Activated CD4-positive, CD25-positive, alpha-beta regulatory T cell treated with anti-CD3 and anti-CD28 coated beads, Interleukin-2, amount 50 U/mL, for 72 hours (primary cell): ENCODE measurements at regions not wholly inside any gene's neighbourhood (a gene's known extent, or its start where the extent isn't known, plus 50 kb on each side); places are given as distances from the start of the nearest gene placed in this dataset.

Experiments used
- DNase-seq: peaks from one replicate; pipeline ENCODE4 v3.0.0; 2021

DNA sequence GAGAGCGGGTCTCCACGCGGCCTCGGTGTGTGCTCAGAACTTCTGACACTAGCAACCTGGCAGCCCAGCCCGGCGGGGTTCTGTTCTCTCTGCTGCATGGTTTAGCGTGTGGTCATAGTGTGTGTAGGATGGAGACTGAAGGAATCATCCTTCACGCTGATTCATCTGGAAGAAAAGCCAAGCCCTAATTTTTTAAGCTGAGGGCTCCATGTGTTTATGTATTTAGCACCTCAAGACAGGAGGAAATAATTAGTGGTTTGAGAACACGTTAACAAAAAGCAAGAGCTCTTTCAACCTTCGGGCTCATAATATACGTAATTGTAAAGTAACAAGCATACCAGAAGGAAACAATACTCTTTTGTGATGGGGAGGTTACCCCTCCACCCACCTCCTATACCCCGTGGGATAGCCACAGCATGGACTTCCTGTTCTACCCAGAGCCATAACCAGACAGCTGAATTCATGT lies 504.6 kb upstream of the MKI67 start:
- DNase-seq, result no peak

DNA sequence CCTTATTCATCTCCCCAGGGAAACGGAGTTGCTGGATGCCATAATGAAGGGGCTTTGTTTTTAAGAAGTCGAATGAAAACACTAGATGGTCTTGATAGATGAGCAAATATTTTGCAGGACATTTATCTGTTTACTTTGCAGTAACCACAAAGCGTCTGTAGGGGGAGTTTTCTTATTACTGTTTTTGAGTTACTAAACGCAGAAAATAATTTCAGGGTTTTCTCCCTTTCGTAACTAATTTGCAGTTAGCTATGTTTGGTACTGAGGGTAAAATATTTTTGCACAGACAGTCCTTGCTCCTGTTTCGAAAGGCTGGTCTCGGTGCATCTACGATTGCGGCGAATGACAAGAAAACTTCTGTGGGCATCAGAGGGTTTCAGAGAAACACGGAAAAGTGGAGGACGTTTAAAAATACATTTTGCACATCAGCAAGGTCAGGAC lies 505.6 kb upstream of the MKI67 start:
- DNase-seq, result no peak

DNA sequence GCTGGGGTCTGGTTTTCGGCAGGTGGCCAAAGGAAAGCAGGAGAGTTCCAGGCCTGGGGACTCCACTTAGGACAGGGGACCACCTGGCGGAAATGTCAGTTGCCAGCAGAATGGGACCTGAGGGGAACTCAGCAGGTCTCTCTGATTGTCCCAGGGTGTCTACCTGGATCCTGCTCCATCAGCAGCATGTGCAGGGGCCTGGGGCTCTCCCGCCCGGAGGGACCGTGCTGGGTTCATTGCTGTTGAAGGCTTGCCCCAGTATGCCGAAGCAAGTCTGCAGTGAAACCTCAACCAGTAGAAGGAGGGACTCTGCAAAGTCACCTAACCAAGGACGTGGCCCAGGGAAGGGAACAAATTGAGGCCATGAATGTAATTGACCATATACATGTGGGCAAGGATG lies 506.5 kb upstream of the MKI67 start:
- DNase-seq, result no peak

DNA sequence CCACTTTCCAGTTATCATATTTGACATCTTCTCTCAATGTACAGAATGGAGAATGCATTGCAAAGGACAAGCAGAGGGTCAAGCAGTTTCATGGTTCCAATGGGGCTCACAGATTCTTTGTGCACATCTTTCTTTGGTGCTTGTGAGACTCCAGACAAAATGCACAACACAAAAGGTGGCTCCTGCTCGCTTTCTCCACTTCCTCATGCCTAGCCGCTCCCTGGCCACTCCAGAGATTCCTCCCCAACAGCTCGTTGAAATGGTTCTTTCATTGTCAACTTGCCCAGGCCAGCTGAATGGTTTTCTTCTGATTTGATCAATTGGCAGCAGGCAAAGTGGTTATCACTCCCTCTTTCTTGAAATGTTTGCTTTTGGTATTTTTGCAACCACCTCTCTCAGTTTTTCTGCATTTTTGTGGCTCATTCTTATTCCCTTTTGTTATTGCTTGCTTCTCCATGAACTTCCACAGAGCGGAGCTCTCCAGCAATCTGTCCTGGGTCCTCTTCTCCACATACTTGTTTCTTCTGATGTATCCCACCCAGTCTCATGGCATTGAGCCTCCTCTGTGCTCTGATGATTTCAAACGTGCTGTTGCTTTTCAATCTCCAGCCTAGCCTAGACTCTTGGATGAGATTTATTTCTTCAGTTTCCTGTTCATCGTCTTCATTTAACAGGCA lies 507.8 kb upstream of the MKI67 start:
- DNase-seq, result no peak

DNA sequence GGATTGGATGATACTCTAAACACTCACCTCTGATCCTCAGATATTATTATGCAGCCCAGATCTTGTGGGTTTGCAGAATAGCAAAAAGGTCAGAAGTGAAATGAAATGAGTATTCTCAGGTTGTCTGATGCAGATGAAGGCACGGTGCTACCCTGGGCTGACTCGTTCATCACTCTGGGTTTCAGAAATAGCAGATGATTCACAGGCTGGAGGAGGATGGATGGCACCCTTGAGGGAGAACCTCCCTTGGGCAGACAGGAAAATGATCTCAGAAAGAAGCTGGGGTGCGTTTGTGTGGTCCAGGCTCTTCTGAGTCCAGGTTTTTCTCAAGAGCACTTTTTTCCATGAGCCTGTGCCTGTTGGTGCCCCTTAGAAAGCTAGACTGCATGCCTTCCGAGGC lies 515.8 kb upstream of the MKI67 start:
- no peak for DNase-seq

DNA sequence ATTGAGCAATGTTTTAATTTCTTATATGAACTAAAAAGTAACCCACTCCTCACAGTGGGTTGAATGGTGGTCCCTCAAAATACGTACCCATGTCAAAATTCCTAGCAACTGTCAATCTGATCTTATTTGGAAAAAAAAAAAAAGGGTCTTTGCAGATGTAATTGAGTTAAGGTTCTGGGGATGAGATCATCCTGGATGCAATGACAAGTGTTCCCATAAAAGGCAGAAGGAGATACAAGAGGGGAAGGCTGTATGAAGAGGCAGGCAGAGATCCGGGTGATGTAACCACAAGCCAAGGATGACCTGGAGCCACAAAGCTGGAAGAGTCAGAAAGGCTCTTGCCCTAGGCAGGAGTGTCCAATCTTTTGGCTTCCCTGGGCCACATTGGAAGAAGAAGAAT lies 516.3 kb upstream of the MKI67 start:
- no peak for DNase-seq

DNA sequence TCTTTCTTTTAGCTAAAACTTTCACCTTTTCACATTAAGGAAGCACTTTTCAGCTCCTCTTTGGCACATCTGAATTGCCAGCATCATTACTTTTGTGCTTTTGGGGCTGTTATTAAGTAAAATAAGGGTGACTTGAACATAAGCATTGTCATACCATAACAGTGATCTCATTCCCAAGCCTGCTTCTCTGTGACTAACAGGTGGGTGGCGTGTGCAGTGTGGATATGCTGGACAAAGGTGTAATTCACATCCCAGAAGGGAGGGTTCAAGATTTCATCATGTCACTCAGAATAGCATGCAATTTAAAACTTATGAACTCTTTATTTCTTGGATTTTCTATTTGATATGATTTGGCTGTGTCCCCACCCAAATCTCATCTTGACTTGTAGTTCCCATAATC lies 517.4 kb upstream of the MKI67 start:
- DNase-seq, result no peak

DNA sequence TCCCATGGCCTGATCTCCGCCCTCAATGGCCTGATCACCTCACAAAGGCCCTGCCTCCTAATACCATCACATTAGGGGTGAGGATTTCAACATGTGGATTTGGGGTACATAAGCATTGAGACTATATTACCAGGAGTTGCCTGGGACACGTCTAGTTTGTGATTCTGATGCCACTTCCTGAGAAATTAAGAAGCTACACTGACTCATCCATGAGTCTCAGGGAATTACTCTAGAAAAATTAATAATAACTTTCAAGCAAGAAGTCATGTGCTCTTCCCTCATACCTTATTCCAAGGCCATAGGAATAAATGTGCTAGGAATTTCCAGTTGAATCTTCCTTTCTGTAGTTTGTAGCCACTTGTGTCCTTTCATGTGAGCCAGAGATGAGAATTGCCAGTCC lies 519.3 kb upstream of the MKI67 start:
- DNase-seq, result no peak

DNA sequence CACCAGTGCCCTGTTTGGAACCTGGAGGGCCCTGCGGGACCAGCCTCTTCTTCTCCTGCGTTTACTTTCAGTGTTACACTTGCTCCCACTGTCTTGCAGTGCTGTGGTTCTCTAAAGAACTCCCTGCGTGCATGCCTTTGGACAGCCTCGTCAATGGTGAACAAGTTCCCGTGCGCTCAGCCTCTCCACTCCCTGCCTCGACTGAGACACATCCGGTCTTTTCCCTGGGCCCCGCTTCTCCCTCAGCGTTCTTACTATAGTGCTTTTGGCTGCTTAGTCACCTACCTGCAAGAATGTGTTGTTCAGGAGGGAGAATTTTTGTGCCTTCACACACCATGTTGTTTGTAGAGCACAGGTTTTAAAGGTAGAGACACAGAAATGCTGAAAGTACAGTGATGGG lies 520.7 kb upstream of the MKI67 start:
- no peak for DNase-seq

DNA sequence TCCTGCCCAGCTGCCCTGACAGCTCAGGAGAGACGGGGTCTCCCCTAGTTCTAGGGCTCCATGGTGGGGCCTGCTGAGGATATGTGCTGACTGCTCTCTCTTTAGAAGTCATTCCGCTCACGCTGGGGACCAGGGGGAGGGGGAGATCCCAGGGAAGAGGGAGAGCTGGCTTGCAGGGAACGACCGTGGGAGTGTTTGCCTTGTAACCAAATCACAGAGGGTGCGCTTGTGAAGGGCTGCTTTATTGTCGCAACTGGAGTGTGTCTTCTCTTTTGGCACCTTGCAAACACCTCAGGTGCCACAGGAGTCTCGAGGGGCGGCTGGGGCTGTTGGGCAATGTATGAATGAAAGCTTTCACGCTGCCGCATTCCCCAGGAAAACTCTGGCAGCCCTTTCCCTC lies 531.3 kb upstream of the MKI67 start:
- DNase-seq, result no peak

DNA sequence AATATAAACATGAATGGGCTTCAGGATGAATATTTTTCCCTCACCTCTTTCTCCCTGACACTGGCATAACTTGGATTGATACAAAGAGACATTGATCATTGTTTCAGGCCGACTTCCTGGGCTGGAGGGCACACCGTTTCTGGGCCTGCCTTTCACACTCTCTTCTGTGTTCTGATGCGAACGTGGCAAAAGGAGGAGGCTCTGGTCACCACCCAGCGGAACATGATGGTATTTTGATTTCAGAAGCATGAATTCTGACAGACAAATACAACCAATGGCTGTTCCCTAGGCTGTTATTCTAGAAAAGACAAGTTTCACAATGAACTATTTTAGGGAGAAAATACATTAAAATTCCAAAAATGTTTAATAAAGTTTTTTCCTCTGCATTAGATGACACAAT lies 534.5 kb upstream of the MKI67 start:
- DNase-seq, result no peak

DNA sequence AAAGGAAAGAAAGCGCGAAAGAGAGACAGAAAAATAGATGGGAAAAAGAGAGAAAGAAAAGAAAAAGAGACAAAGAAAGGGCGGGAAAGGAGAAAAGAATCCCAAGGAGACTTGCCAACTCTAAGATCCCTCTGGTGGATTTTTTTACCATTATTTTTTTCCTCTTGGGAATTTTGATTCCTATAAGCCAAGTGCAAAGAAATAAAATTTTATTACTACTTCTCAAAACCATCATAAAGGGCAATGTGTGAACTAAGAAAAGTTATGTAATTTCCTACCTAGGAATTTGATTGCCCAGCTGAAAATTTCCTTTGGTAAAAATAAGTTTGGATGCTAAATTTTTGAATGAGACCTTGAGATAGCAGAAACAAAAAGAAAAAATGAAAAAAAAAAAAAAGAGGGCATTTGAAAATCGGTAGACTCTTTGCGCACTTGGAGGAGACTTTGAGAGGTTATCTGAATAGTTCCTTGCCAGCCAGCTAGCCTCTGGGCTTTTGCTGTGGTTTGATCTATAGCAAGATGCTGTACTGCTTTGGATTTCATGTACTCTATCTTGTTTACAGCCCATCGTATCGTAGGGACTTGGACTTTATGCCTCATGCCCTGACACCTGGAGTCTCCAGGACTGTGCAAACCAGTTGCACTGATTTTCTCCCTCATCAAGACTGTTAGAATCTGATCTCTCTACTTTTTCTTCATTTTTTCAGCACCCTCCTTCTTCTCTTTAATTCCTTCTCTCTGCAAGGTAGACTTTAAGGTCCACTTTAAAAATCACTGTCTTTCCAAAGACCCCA lies 535.4 kb upstream of the MKI67 start:
- DNase-seq, result no peak

DNA sequence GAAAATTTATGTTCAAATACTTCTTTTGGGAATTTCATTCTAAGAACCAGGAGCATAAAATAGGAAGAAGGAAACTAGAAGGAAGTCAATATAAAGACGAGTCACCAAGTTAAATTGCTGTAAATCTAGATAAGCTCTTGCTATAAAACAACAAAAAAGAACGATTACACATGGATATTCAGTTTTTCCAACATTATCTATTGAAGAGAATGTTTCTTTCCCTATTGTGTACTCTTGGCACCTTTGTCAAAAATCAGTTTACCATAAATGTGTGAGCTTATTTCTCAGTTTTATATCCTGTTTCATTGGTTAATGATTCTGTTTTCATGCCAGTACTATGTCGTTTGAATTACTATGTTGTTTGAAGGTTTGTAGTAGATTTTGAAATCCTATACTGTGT lies 536.3 kb upstream of the MKI67 start:
- DNase-seq, result no peak

DNA sequence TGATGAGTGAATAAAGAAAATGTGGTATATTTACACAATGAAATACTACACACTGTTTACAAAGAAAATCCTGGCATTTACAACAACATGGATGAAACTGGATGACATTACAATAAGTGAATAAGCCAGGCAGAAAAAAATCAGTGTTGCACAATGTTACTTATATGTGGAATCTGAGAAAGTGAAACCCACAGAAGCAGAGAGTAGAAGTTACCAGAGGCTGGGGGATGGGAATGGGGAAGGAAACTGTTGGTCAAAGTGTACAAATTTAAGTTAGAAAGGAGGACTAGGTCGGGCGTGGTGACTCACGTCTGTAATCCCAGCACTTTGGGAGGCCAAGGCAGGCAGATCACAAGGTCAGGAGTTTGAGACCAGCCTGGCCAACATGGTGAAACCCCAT lies 538.5 kb upstream of the MKI67 start:
- DNase-seq, result no peak

DNA sequence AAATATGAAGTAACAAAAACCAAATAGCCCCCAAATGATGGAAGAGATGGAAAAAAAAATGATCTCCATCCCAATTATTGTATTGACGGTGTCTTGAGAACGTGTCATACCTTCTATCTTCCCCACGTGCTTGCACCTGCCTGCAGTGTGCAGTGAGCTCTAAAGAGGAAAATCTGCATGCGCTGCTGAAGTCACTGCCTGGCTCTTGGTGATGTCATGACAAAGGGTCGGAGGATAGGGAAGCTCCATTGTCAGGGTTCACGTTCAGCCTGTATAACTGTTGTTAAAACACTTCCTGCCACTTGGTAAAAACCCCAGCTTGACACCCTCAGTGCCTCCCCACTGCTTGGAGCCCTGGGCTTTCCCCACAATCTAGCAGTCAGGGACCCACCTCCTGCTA lies 549.2 kb upstream of the MKI67 start:
- DNase-seq, result no peak

DNA sequence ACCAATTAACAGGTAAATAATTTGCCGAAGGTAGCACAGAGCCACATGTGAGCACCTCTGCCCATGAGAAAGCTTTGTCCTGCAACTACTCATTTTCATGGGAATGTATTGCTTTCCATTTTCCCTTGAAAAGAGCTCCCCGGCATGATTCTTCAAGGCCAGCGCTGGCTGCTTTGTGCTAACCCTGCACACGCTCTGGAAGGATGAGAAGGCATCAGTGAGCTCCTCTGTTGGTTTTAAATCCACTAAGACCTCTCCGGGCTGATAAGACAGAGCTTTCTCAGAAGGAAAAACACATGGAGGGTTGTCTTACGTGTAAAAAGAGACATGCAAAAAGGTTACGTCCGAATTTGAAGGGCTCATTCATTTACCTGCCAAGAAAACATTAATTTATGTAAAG lies 553.9 kb upstream of the MKI67 start:
- DNase-seq, result no peak

DNA sequence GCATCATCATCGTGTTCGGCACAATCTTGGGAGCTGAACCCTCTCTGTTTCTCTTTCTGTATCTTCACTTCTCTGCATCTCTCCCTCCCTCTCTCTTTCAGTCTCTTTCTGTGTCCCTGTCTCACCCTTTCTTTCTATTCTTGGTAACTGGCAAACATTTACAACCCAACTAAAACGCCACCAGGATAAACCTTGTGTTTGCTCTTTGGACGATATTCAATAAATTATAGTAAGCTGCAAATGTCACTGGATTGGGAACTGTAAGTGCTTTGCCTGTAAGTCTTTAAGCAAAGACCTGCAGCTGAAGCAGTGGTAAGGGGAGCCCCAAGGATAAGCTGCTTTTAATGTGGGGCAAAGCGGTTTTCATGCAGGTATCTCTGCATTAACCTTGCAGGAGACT lies 558.0 kb upstream of the MKI67 start:
- no peak for DNase-seq

DNA sequence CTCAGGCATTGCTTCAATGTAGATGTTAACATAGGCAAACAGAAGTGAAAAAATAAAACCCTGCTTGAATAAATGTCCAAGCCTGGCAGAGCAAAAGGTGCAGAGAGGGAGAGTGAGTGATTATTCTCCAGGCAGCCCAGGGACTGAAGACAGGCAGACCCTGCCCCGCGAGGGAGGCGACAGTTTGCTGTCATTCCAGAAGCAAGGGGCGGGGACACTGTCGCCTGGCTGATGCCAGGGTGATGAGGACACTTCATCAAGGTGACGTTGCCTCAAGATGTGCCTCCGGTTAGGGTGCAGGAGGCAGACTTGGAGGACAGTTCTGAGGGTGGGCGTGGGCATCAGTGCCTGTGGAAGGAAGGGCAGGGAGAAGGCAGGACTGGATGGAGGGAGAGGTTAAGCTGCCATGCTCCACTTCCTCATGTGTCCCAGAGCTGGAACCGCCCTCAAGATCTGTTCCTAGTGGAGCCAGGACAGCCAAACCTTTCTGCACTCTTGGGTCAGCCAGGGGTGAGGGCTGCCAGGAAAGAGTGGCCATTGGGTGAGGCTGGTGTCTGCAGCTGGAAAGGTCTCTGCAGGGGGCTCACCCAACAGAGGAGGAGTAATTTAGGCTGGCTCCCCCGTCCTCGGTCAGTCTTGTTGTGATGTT lies 560.5 kb upstream of the MKI67 start:
- DNase-seq, result no peak

DNA sequence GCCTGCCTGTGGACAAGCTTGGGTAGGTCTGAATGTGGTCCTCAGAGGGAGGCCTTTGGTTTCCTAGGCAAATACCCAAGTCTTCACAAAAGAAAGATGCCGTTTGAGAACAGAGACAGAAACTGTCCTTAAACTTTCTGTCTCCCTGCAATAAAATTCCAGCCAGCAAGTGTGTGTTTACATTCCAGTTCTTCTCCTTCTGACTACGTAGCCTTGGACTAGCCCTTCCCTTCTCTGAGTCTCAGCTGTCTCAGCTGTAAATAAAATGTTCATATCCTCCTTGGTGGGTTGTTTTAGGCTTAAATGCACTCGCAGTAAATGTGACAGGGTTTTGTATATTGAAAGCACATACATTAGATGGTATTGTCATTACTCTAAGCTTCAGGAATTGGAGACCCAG lies 561.2 kb upstream of the MKI67 start:
- no peak for DNase-seq

DNA sequence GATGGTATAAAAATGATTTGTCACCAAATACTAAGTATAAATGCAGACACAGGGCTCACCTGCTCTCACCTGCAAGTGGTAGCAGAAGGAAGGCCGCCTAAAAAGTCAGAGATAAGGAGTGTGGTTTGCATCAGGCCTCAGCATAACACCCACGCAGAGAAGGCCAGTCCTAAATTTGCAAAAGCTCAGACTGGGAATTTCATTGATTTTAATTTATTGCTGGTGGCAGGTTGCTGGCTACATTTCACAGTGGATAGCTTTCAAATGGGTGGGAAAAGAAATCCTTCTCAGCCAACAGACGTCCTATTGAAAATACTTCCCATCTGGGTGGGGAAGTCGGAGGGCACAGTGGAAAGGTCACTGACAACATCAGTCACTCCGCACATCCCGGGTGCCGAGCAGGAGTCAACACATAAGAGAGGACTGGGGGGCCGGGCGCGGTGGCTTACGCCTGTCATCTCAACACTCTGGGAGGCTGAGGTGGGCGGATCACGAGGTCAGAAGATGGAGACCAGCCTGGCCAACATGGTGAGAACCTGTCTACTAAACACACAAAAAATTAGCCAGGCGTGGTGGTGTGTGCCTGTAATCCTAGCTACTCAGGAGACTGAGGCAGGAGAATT lies 561.8 kb upstream of the MKI67 start:
- DNase-seq, result no peak

DNA sequence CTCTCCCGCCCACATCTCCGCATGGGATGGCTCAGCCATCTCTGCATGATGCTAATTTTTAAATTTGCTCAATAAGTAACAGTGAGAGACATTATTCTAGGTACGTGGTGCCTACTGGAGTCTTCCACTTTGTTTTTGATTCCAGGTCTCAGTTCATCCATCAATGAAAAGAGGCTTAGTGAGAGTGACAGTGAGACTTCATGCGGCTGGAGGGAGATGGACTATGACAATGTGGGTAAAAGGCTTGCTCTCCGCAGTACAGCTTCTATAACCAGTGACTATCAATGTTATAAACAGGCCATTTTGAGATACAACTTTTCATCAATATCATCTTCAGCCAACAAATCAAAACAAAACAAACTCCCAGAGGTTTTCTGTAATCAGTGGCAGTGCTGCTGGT lies 563.4 kb upstream of the MKI67 start:
- no peak for DNase-seq

DNA sequence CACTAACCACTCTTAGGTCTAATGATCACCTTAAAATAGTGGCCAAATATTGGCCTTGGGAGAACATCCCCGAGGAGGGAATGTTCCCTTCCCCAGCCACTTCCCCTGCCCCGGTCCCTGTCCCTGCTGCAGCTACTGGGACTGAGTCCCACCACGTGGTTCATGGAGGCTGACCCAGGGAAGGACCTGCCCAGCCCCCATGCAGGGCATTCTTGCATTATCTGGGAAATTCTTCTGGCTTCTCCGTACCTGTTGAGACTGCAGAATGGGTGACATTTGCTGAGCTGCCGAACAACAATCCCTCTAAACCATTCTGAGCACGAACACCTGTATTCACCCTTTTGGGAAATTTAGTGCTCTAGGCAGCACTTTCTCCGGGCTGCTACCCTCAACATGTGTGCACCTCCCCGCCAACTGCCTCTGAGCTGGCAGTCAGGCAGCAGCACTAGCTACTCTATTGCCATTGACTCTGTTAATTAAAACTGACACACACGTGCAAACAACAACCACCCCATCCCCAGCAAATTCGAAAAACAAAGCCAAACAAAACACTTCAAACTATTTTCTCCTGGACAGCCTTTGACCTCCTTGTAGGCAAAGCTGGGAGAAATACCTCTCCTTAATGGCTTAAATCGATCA lies 567.4 kb upstream of the MKI67 start:
- DNase-seq, result no peak

DNA sequence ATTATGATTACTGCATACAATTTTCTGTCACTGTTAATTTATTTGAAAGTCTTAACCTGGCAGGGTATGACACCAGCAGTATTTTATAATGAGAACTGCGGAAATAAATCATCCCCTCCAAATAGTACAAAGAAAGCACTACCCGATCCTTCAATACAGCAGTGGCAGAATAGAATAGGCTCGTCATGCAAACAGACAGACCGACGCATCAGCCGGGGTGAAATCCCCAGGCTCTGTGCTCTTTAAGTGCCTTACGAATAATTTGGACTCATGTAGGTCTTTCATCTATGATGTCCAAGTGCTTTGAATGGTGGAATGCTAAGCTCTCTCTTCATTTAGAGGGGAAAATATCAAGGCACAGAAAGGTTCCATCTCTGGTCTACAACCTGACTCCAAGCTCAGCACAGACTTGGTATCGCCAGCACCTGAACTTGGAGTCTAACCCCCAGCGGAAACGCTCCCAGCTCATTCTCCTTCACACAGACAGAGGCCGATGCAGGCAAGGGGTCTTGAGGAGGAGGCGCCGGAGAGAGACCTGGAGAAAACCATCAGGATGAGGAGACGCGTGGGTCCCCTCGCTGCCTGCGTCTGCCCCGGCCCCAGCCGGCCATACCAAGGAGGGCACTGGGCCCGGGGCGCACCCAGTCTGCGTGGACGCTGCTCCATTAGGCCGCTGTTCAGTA lies 568.1 kb upstream of the MKI67 start:
- DNase-seq, result no peak
